H9 (cell line): ENCODE measurements at regions not wholly inside any gene's neighbourhood (a gene's known extent, or its start where the extent isn't known, plus 50 kb on each side); places are given as distances from the start of the nearest gene placed in this dataset.

Source experiments
- DNase-seq: peaks from one replicate; pipeline ENCODE4 v3.0.0-alpha.2; 2017
- H2AFZ ChIP-seq: one replicate; pipeline ENCODE4 v1.6.1; 2013; ENCODE audit warnings: mild to moderate bottlenecking, low read length, control low read depth, moderate library complexity
- H2AK5ac ChIP-seq: 2 replicates; pipeline ENCODE4 v1.6.1; 2013; ENCODE audit warnings: low read length, control low read depth, mixed read lengths; ENCODE audit not compliant: insufficient read length
- H2BK120ac ChIP-seq: one replicate; pipeline ENCODE4 v1.6.1; 2013; ENCODE audit warnings: low read depth, mild to moderate bottlenecking, low read length, control low read depth, inconsistent platforms; ENCODE audit not compliant: poor library complexity, severe bottlenecking
- H2BK12ac ChIP-seq: 2 replicates; pipeline ENCODE4 v1.6.1; 2013; ENCODE audit warnings: low read length, control low read depth, mixed read lengths, low read depth; ENCODE audit not compliant: insufficient read length
- H2BK15ac ChIP-seq: 2 replicates; pipeline ENCODE4 v1.6.1; 2013; ENCODE audit warnings: low read depth, low read length, control low read depth
- H2BK20ac ChIP-seq: one replicate; pipeline ENCODE4 v1.6.1; 2013; ENCODE audit warnings: low read depth, mild to moderate bottlenecking, low read length, control low read depth, inconsistent platforms; ENCODE audit not compliant: poor library complexity, severe bottlenecking
- H2BK5ac ChIP-seq: 2 replicates; pipeline ENCODE4 v1.6.1; 2013; ENCODE audit warnings: low read length, control low read depth, mixed read lengths; ENCODE audit not compliant: insufficient read length
- H3K14ac ChIP-seq: 2 replicates; pipeline ENCODE4 v1.6.1; 2013; ENCODE audit warnings: low read length, control low read depth; ENCODE audit not compliant: insufficient read depth
- H3K18ac ChIP-seq: 2 replicates; pipeline ENCODE4 v1.6.1; 2013; ENCODE audit warnings: low read depth, mild to moderate bottlenecking, mixed read lengths, low read length, control low read depth; ENCODE audit not compliant: insufficient read length
- H3K23ac ChIP-seq: 2 replicates; pipeline ENCODE4 v1.6.1; 2013; ENCODE audit warnings: low read length, control low read depth, mixed read lengths, low read depth; ENCODE audit not compliant: insufficient read length
- H3K23me2 ChIP-seq: 2 replicates; pipeline ENCODE4 v1.6.1; 2013; ENCODE audit warnings: low read depth, mild to moderate bottlenecking, mixed read lengths, low read length, control low read depth; ENCODE audit not compliant: insufficient read length, poor library complexity, severe bottlenecking
- H3K27ac ChIP-seq: 2 replicates; pipeline ENCODE4 v1.5.1; 2013; ENCODE audit warnings: low read length, control low read depth, mixed read lengths, low read depth; ENCODE audit not compliant: insufficient read length
- H3K27me3 ChIP-seq: 2 replicates; pipeline ENCODE4 v1.6.1; 2013; ENCODE audit warnings: low read length, control low read depth, inconsistent platforms; ENCODE audit not compliant: insufficient read depth
- H3K4ac ChIP-seq: 2 replicates; pipeline ENCODE4 v1.6.1; 2013; ENCODE audit warnings: low read depth, mild to moderate bottlenecking, control low read depth, inconsistent platforms, low read length, moderate library complexity
- H3K4me1 ChIP-seq: 2 replicates; pipeline ENCODE4 v1.6.1; 2013; ENCODE audit warnings: low read length, control low read depth, inconsistent platforms; ENCODE audit not compliant: insufficient read depth
- H3K4me2 ChIP-seq: 2 replicates; pipeline ENCODE4 v1.6.1; 2013; ENCODE audit warnings: low read length, control low read depth, mixed read lengths; ENCODE audit not compliant: insufficient read length, insufficient read depth
- H3K56ac ChIP-seq: 2 replicates; pipeline ENCODE4 v1.6.1; 2013; ENCODE audit warnings: low read depth, mild to moderate bottlenecking, mixed read lengths, low read length, control low read depth; ENCODE audit not compliant: insufficient read length
- H3K79me1 ChIP-seq: 2 replicates; pipeline ENCODE4 v1.6.1; 2013; ENCODE audit warnings: low read depth, mild to moderate bottlenecking, moderate library complexity, low read length, control low read depth, inconsistent platforms; ENCODE audit not compliant: insufficient read depth, poor library complexity, severe bottlenecking
- H3K79me2 ChIP-seq: 2 replicates; pipeline ENCODE4 v1.6.1; 2013; ENCODE audit warnings: low read length, control low read depth, inconsistent platforms; ENCODE audit not compliant: insufficient read depth
- H3K9ac ChIP-seq: 2 replicates; pipeline ENCODE4 v1.6.1; 2013; ENCODE audit warnings: low read length, control low read depth, mixed read lengths; ENCODE audit not compliant: insufficient read length; ENCODE audit errors: extremely low read depth
- H3K9me3 ChIP-seq: one replicate; pipeline ENCODE4 v1.6.1; 2013; ENCODE audit warnings: low read depth, low read length, inconsistent platforms; ENCODE audit not compliant: control insufficient read depth
- H3T11ph ChIP-seq: one replicate; pipeline ENCODE4 v1.6.1; 2013; ENCODE audit warnings: mild to moderate bottlenecking, low read length, control low read depth, inconsistent platforms
- H4K20me1 ChIP-seq: one replicate; pipeline ENCODE4 v1.6.1; 2013; ENCODE audit not compliant: control insufficient read depth, insufficient read length, insufficient read depth
- H4K5ac ChIP-seq: 2 replicates; pipeline ENCODE4 v1.6.1; 2013; ENCODE audit warnings: low read depth, mild to moderate bottlenecking, mixed read lengths, low read length, control low read depth; ENCODE audit not compliant: insufficient read length
- H4K8ac ChIP-seq: replicated peaks from 2 replicates; pipeline ENCODE4 v1.6.1; 2013; ENCODE audit warnings: low read length, control low read depth, mixed read lengths, low read depth; ENCODE audit not compliant: insufficient read length
- H4K91ac ChIP-seq: 2 replicates; pipeline ENCODE4 v1.6.1; 2013; ENCODE audit warnings: low read depth, mild to moderate bottlenecking, moderate library complexity, mixed read lengths, low read length, control low read depth; ENCODE audit not compliant: insufficient read length
- H3K27ac Mint-ChIP-seq, 3 experiments: 2 replicates in 2 of 3; 3 replicates in 1 of 3; pipeline ENCODE4 v1.8.0; 2020 to 2021; ENCODE audit warnings: mixed read lengths in 3 of 3, mild to moderate bottlenecking in 1 of 3, moderate library complexity in 1 of 3
- H3K27me3 Mint-ChIP-seq: 2 replicates; pipeline ENCODE4 v1.8.0; 2021; ENCODE audit warnings: low read depth, mild to moderate bottlenecking, moderate library complexity, mixed read lengths
- H3K36me3 Mint-ChIP-seq, 3 experiments: 2 replicates in 2 of 3; 3 replicates in 1 of 3; pipeline ENCODE4 v1.8.0; 2020 to 2021; ENCODE audit warnings: low read depth in 3 of 3, mixed read lengths in 3 of 3; ENCODE audit not compliant: insufficient read depth in 1 of 3
- H3K4me1 Mint-ChIP-seq, 2 experiments: 2 replicates each; pipeline ENCODE4 v1.8.0; 2020; ENCODE audit warnings: mixed read lengths in 2 of 2
- H3K4me3 Mint-ChIP-seq, 2 experiments: 2 replicates in 1 of 2; 3 replicates in 1 of 2; pipeline ENCODE4 v1.8.0; 2020 to 2021; ENCODE audit warnings: mild to moderate bottlenecking in 2 of 2, mixed read lengths in 2 of 2, moderate library complexity in 1 of 2
- H3K9me3 Mint-ChIP-seq, 2 experiments: 2 replicates in 1 of 2; 3 replicates in 1 of 2; pipeline ENCODE4 v1.8.0; 2020; ENCODE audit warnings: mild to moderate bottlenecking in 2 of 2, mixed read lengths in 2 of 2, moderate library complexity in 1 of 2
- WGBS: extraction: QIAGEN DNeasy Blood & Tissue Kit; methylation state at CpG from one replicate; pipeline ENCODE4 v1.1.7; 2013; ENCODE audit warnings: missing lambda C conversion rate, low lambda C conversion rate, mixed read lengths; ENCODE audit not compliant: insufficient read length; ENCODE audit errors: extremely low coverage; 5-methylcytosine and 5-hydroxymethylcytosine counted together
- TF ChIP-seq, protein P1 (sequence below): fragments of 200-600 bp; sonication (generic); conservative IDR thresholded peaks from 3 replicates; pipeline ENCODE4 v1.8.0; 2021; ENCODE audit warnings: antibody characterized with exemption, mild to moderate bottlenecking

DNA sequence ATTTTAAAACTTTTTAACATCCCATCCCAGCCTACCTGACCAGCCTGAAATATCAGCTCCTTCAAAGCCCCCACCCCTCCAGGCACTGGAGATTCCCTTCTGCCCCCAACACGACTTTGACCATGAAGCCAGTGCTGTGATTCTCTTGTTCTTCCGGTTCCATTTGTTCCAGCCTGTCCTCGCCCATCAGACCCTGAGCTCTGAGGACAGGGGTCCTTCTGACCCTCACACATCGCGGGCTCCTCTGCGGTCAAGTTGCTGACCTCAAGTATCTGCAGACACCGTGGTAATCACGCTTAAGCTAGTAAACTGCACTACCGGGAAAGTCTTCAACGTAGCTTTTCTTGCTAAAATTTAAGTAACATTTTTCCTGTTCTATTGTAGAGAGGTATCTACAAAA is 282.2 kb upstream of the SALL3 start:
- no peak overlapping the region for H3T11ph ChIP-seq
- no peak overlapping the region for H3K56ac ChIP-seq
- no peaks in the 10 kb centered on the region for H3K27me3 ChIP-seq
- no peak overlapping the region for H2BK15ac ChIP-seq
- no peak for DNase-seq
- TF ChIP-seq, protein P1, sequence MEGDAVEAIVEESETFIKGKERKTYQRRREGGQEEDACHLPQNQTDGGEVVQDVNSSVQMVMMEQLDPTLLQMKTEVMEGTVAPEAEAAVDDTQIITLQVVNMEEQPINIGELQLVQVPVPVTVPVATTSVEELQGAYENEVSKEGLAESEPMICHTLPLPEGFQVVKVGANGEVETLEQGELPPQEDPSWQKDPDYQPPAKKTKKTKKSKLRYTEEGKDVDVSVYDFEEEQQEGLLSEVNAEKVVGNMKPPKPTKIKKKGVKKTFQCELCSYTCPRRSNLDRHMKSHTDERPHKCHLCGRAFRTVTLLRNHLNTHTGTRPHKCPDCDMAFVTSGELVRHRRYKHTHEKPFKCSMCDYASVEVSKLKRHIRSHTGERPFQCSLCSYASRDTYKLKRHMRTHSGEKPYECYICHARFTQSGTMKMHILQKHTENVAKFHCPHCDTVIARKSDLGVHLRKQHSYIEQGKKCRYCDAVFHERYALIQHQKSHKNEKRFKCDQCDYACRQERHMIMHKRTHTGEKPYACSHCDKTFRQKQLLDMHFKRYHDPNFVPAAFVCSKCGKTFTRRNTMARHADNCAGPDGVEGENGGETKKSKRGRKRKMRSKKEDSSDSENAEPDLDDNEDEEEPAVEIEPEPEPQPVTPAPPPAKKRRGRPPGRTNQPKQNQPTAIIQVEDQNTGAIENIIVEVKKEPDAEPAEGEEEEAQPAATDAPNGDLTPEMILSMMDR = no peak
- H2AK5ac ChIP-seq = no peak overlapping the region
- no peak overlapping the region for H3K27ac ChIP-seq
- no peak overlapping the region; the same call in 1 of the 2 replicates for H3K14ac ChIP-seq
- no peak overlapping the region for H3K9ac ChIP-seq
- H3K18ac ChIP-seq = no peak overlapping the region
- no peak overlapping the region for H4K5ac ChIP-seq
- no peak overlapping the region for H4K91ac ChIP-seq
- no peak overlapping the region for H3K4me2 ChIP-seq
- Mint-ChIP-seq H3K9me3 (no peaks in the 10 kb centered on the region; a peak in 1 of 5 replicates), H3K27me3 (peaks cover 7% of the 10 kb centered on the region), H3K4me1 (peaks cover 9 to 30% of the 10 kb centered on the region in 2 experiments), H3K4me3 (no peak overlapping the region), H3K36me3 (0 out of 7 replicates have a peak, but pooled peaks cover 0 to 2% (median 0%) of the 10 kb centered on the region in 3 experiments), H3K27ac (peak overlapping the region in 1 of 3 experiments; percentile 85; a peak in 1 of 7 replicates)
- no peak overlapping the region for H2AFZ ChIP-seq
- H2BK5ac ChIP-seq = no peak overlapping the region
- no peak overlapping the region for H3K23ac ChIP-seq
- H3K4ac ChIP-seq = no peak overlapping the region
- H3K79me1 ChIP-seq = no peaks in the 10 kb centered on the region
- H2BK120ac ChIP-seq = no peak overlapping the region
- no peaks in the 10 kb centered on the region for H3K9me3 ChIP-seq
- no peaks in the 10 kb centered on the region for H3K79me2 ChIP-seq
- no peak overlapping the region for H2BK20ac ChIP-seq
- H2BK12ac ChIP-seq = no peak overlapping the region
- H4K20me1 ChIP-seq = no peaks in the 10 kb centered on the region
- no peaks in the 10 kb centered on the region for H3K23me2 ChIP-seq
- WGBS = no CpG with 5 or more reads among the region's 10 CpGs
- H3K4me1 ChIP-seq = no peaks in the 10 kb centered on the region
- no peak overlapping the region for H4K8ac ChIP-seq
